Adrenal gland (tissue), 9 donors: ENCODE measurements at regions not wholly inside any gene's neighbourhood (a gene's known extent, or its start where the extent isn't known, plus 50 kb on each side); places are given as distances from the start of the nearest gene placed in this dataset.

Experiments
- DNase-seq, 7 donors: peaks; one replicate each; pipeline ENCODE4 v3.0.0-alpha.2; 2019 to 2020
- H3K27ac ChIP-seq, 5 donors: fragments of 200-600 bp; sonication (generic) in 4 of 5; 1 replicate in 3 of 5; 2 replicates in 2 of 5; pipeline versions ENCODE4 v1.5.1 to v1.8.0; 2016 to 2020; ENCODE audit warnings: mild to moderate bottlenecking in 1 of 5
- H3K27me3 ChIP-seq: fragments of 200-600 bp; 2 replicates; pipeline ENCODE4 v1.8.0; 2021
- H3K36me3 ChIP-seq, 2 donors: fragments of 200-600 bp; replicated peaks in 1 of 2; 1 replicate in 1 of 2; 2 replicates in 1 of 2; pipeline versions ENCODE4 v1.5.1 to v1.8.0; 2018 to 2022
- H3K4me1 ChIP-seq, 2 donors: fragments of 200-600 bp; replicated peaks in 1 of 2; 1 replicate in 1 of 2; 2 replicates in 1 of 2; pipeline versions ENCODE4 v1.5.1 to v1.8.0; 2018 to 2021
- H3K4me3 ChIP-seq, 4 donors: fragments of 200-600 bp; sonication (generic) in 3 of 4; one replicate each; pipeline ENCODE4 v1.5.1; 2016 to 2018
- H3K9me3 ChIP-seq, 3 donors: fragments of 200-600 bp; sonication (generic) in 1 of 3; replicated peaks in 1 of 3; 1 replicate in 2 of 3; 2 replicates in 1 of 3; pipeline versions ENCODE4 v1.5.1 to v1.8.0; 2016 to 2021
- CTCF ChIP-seq, 6 experiments: fragments of 450-650 bp in 4 of 6; fragments of 200-600 bp in 2 of 6; sonication (generic) in 1 of 6; IDR thresholded peaks; 1 replicate in 5 of 6; 2 replicates in 1 of 6; pipeline versions ENCODE4 v1.5.1 to v1.8.0; 2016 to 2021; ENCODE audit warnings: antibody characterized with exemption in 6 of 6, mild to moderate bottlenecking in 2 of 6, moderate library complexity in 1 of 6
- POLR2A ChIP-seq, 2 donors: fragments of 450-650 bp; IDR thresholded peaks; one replicate each; pipeline ENCODE4 v1.6.1; 2017; ENCODE audit warnings: antibody characterized with exemption in 2 of 2, mild to moderate bottlenecking in 2 of 2, moderate library complexity in 1 of 2
- WGBS, 4 donors: extraction: QIAGEN DNeasy Blood & Tissue Kit in 2 of 4; methylation state at CpG; one replicate each; pipeline versions ENCODE4 v1.1.5 to v1.1.7; 2013 to 2017; 5-methylcytosine and 5-hydroxymethylcytosine counted together
- intact Hi-C, 2 donors: fragments of 100-400 bp; cut with DNase I; formaldehyde crosslinking; loops; one replicate each; pipeline versions ENCODE4 v1.14.1 to v1.15.0; 2022 to 2023
- donor health status: healthy with polysubstance abuse.
- donor health status: Bipolar disorder and iron deficiency.
- donor health status: DM: yes; HTN: yes; CAD: no.
- donor health status: DM: no; HTN: no; CAD: no.
- donor health status: DM: no; HTN: no; CAD: no.

GRCh38 chr3:147049821-147050220, 356.5 kb downstream of the ZIC4 start:
- 47 to 55% (median 52%) methylated on average over 9 of the region's 9 CpGs for WGBS, 4 donors
- Histone ChIP-seq H3K36me3 (no peaks in the 10 kb centered on the region), H3K27ac (no peak overlapping the region), H3K4me3 (no peak overlapping the region), H3K9me3 (no peaks in the 10 kb centered on the region), H3K4me1 (no peaks in the 10 kb centered on the region), H3K27me3 (no peaks in the 10 kb centered on the region)
- no peak for TF ChIP-seq CTCF (IDR thresholded peaks at IDR 0.05)
- TF ChIP-seq POLR2A (IDR thresholded peaks at IDR 0.05) = no peak
- intact Hi-C loops = no loop called here
- DNase-seq = no peak

GRCh38 chr3:147049305-147049704, 357.0 kb downstream of the ZIC4 start:
- no peak overlapping the region for H3K27ac ChIP-seq
- WGBS, 4 donors = 79 to 90% (median 86%) methylated on average over 3 of the region's 3 CpGs
- H3K4me3 ChIP-seq = no peak overlapping the region
- no peaks in the 10 kb centered on the region for H3K36me3 ChIP-seq
- intact Hi-C loops = no loop called here
- H3K4me1 ChIP-seq = no peaks in the 10 kb centered on the region
- no peaks in the 10 kb centered on the region for H3K27me3 ChIP-seq
- no peaks in the 10 kb centered on the region for H3K9me3 ChIP-seq
- TF ChIP-seq CTCF (IDR thresholded peaks at IDR 0.05) (no peak), POLR2A (IDR thresholded peaks at IDR 0.05) (no peak)
- no peak for DNase-seq

- Histone ChIP-seq H3K4me1 (no peaks in the 10 kb centered on the region), H3K9me3 (no peaks in the 10 kb centered on the region), H3K36me3 (no peaks in the 10 kb centered on the region), H3K27me3 (no peaks in the 10 kb centered on the region), H3K4me3 (no peak overlapping the region), H3K27ac (no peak overlapping the region)
- intact Hi-C loops = no loop called here
- 75 to 93% (median 91%) methylated on average over 1 of the region's 1 CpG for WGBS, 4 donors
- no peak for DNase-seq
- TF ChIP-seq CTCF (IDR thresholded peaks at IDR 0.05) = no peak
- no peak for TF ChIP-seq POLR2A (IDR thresholded peaks at IDR 0.05)
Measured at GRCh38 chr3:147046916-147047315, 359.4 kb downstream of the ZIC4 start.

- Histone ChIP-seq H3K4me1 (no peaks in the 10 kb centered on the region), H3K9me3 (no peaks in the 10 kb centered on the region), H3K4me3 (no peak overlapping the region), H3K27ac (no peak overlapping the region), H3K27me3 (no peaks in the 10 kb centered on the region), H3K36me3 (no peaks in the 10 kb centered on the region)
- intact Hi-C loops = no loop called here
- WGBS, 4 donors = 57 to 73% (median 63%) methylated on average over 1 of the region's 1 CpG
- DNase-seq = no peak
- TF ChIP-seq CTCF (IDR thresholded peaks at IDR 0.05) (no peak), POLR2A (IDR thresholded peaks at IDR 0.05) (no peak)
Measured at GRCh38 chr3:147038481-147038880, 367.9 kb downstream of the ZIC4 start.
